Neural crest cell (in vitro differentiated cells): ENCODE measurements at regions not wholly inside any gene's neighbourhood (a gene's known extent, or its start where the extent isn't known, plus 50 kb on each side); places are given as distances from the start of the nearest gene placed in this dataset.
A peak's percentile ranks its signal among the peaks of the same experiment; 100 is the strongest.
"Not testable (repeated sequence)": the region's sequence is repeated elsewhere in the genome, so short reads cannot be mapped to it uniquely, and the experiment has no call there.

Experiments used
- DNase-seq: peaks from one replicate; pipeline ENCODE4 v3.0.0; 2021; ENCODE audit warnings: low read depth, mixed read lengths, low spot score
- H3K27ac Mint-ChIP-seq: one replicate; pipeline ENCODE4 v1.8.0; 2021; ENCODE audit warnings: mild to moderate bottlenecking, mixed read lengths; ENCODE audit not compliant: unreplicated experiment
- H3K27me3 Mint-ChIP-seq: 2 replicates; pipeline ENCODE4 v1.8.0; 2021; ENCODE audit warnings: low read depth, mild to moderate bottlenecking, mixed read lengths
- H3K36me3 Mint-ChIP-seq: 2 replicates; pipeline ENCODE4 v1.8.0; 2021; ENCODE audit warnings: low read depth, mild to moderate bottlenecking, mixed read lengths
- H3K4me1 Mint-ChIP-seq: 2 replicates; pipeline ENCODE4 v1.8.0; 2021; ENCODE audit warnings: mixed read lengths
- H3K4me3 Mint-ChIP-seq: one replicate; pipeline ENCODE4 v1.8.0; 2021; ENCODE audit warnings: mild to moderate bottlenecking, mixed read lengths
- H3K9me3 Mint-ChIP-seq: 2 replicates; pipeline ENCODE4 v1.8.0; 2021; ENCODE audit warnings: mixed read lengths
- CTCF ChIP-seq: fragments of 200-600 bp; sonication (generic); conservative IDR thresholded peaks from 2 replicates; pipeline ENCODE4 v1.5.0; 2021; ENCODE audit warnings: antibody characterized with exemption, mild to moderate bottlenecking

GRCh38 chr9:764986-765385 lies 76.5 kb upstream of the DMRT1 start:
- H3K27me3 Mint-ChIP-seq, result peaks cover 6% of the 10 kb centered on the region

GRCh38 chr9:767061-767561 lies 74.4 kb upstream of the DMRT1 start:
- Mint-ChIP-seq H3K27me3 (peaks cover 17% of the 10 kb centered on the region), H3K9me3 (peaks cover 10% of the 10 kb centered on the region)
- not testable (repeated sequence) for H3K36me3 Mint-ChIP-seq, DNase-seq, H3K4me3 Mint-ChIP-seq, H3K4me1 Mint-ChIP-seq, H3K27ac Mint-ChIP-seq

More at GRCh38 chr9:764986-765385, 76.5 kb upstream of the DMRT1 start:
- no peak overlapping the region for H3K27ac Mint-ChIP-seq
- no peak for DNase-seq
- H3K4me1 Mint-ChIP-seq, result peaks cover 6% of the 10 kb centered on the region
- H3K9me3 Mint-ChIP-seq, result peaks cover 2% of the 10 kb centered on the region
- H3K36me3 Mint-ChIP-seq, result no peaks in the 10 kb centered on the region
- TF ChIP-seq CTCF, result no peak
- H3K4me3 Mint-ChIP-seq, result no peak overlapping the region

- no peaks in the 10 kb centered on the region for H3K4me1 Mint-ChIP-seq
- peaks cover 13% of the 10 kb centered on the region for H3K27me3 Mint-ChIP-seq
- peaks cover 15% of the 10 kb centered on the region for H3K9me3 Mint-ChIP-seq
- no peak for DNase-seq
- peak overlapping the region; percentile 19 for H3K27ac Mint-ChIP-seq
- TF ChIP-seq CTCF, result no peak
- no peak overlapping the region for H3K4me3 Mint-ChIP-seq
- H3K36me3 Mint-ChIP-seq, result peaks cover 4% of the 10 kb centered on the region
Observed at GRCh38 chr9:776086-776485, 65.4 kb upstream of the DMRT1 start.

- no peak for TF ChIP-seq CTCF
- Mint-ChIP-seq H3K36me3 (peaks cover 4% of the 10 kb centered on the region), H3K4me1 (no peaks in the 10 kb centered on the region), H3K4me3 (no peak overlapping the region), H3K9me3 (peaks cover 12% of the 10 kb centered on the region), H3K27me3 (peaks cover 8% of the 10 kb centered on the region), H3K27ac (no peak overlapping the region)
- DNase-seq, result no peak
Observed at GRCh38 chr9:777978-778377, 63.5 kb upstream of the DMRT1 start.

- Mint-ChIP-seq H3K9me3 (peaks cover 3% of the 10 kb centered on the region), H3K4me1 (no peaks in the 10 kb centered on the region), H3K27me3 (peaks cover 6% of the 10 kb centered on the region), H3K4me3 (no peak overlapping the region), H3K27ac (no peak overlapping the region), H3K36me3 (no peaks in the 10 kb centered on the region)
- DNase-seq, result no peak
- TF ChIP-seq CTCF, result no peak
Observed at GRCh38 chr9:784202-784601, 57.3 kb upstream of the DMRT1 start.

GRCh38 chr9:784916-785315 lies 56.6 kb upstream of the DMRT1 start:
- Mint-ChIP-seq H3K27ac (no peak overlapping the region), H3K4me1 (no peaks in the 10 kb centered on the region), H3K9me3 (no peaks in the 10 kb centered on the region), H3K4me3 (no peak overlapping the region), H3K36me3 (no peaks in the 10 kb centered on the region), H3K27me3 (peaks cover 6% of the 10 kb centered on the region)
- no peak for TF ChIP-seq CTCF
- no peak for DNase-seq
